ENCODE measurements at regions not wholly inside any gene's neighbourhood (a gene's known extent, or its start where the extent isn't known, plus 50 kb on each side); places are given as distances from the start of the nearest gene placed in this dataset.

- TF ChIP-seq, protein P1, sequence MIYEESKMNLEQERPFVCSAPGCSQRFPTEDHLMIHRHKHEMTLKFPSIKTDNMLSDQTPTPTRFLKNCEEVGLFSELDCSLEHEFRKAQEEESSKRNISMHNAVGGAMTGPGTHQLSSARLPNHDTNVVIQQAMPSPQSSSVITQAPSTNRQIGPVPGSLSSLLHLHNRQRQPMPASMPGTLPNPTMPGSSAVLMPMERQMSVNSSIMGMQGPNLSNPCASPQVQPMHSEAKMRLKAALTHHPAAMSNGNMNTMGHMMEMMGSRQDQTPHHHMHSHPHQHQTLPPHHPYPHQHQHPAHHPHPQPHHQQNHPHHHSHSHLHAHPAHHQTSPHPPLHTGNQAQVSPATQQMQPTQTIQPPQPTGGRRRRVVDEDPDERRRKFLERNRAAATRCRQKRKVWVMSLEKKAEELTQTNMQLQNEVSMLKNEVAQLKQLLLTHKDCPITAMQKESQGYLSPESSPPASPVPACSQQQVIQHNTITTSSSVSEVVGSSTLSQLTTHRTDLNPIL (CRISPR knock-in tag; IDR thresholded peaks at IDR 0.05; ENCODE audit: low read depth): no peak
- no peak for TF ChIP-seq ZFP3 (CRISPR knock-in tag; IDR thresholded peaks at IDR 0.05)
- TF ChIP-seq CSDC2 (CRISPR knock-in tag; IDR thresholded peaks at IDR 0.05): no peak
- TF ChIP-seq RARB (CRISPR knock-in tag; IDR thresholded peaks at IDR 0.05): no peak
- TF ChIP-seq ZNF565 (CRISPR knock-in tag; conservative IDR thresholded peaks at IDR 0.05; ENCODE audit: low read depth): no peak
- no peak for TF ChIP-seq ARNTL (CRISPR knock-in tag; IDR thresholded peaks at IDR 0.05; ENCODE audit: borderline replicate concordance, low read depth)
- no peak for TF ChIP-seq BACH2 (CRISPR knock-in tag; IDR thresholded peaks at IDR 0.05; ENCODE audit: borderline replicate concordance)
- TF ChIP-seq TOX (CRISPR knock-in tag; IDR thresholded peaks at IDR 0.05; ENCODE audit: borderline replicate concordance): no peak
- TF ChIP-seq, protein P2, sequence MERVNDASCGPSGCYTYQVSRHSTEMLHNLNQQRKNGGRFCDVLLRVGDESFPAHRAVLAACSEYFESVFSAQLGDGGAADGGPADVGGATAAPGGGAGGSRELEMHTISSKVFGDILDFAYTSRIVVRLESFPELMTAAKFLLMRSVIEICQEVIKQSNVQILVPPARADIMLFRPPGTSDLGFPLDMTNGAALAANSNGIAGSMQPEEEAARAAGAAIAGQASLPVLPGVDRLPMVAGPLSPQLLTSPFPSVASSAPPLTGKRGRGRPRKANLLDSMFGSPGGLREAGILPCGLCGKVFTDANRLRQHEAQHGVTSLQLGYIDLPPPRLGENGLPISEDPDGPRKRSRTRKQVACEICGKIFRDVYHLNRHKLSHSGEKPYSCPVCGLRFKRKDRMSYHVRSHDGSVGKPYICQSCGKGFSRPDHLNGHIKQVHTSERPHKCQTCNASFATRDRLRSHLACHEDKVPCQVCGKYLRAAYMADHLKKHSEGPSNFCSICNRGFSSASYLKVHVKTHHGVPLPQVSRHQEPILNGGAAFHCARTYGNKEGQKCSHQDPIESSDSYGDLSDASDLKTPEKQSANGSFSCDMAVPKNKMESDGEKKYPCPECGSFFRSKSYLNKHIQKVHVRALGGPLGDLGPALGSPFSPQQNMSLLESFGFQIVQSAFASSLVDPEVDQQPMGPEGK (CRISPR knock-in tag; IDR thresholded peaks at IDR 0.05; ENCODE audit: borderline replicate concordance): no peak
Observed at GRCh38 chr22:47417699-47418098, 655.2 kb downstream of the TBC1D22A start.

Data from SK-N-SH treated with all-trans-retinoic acid at 6 μM for 48 hours (cell line).